Coronary artery (tissue), 2 donors: ENCODE measurements at regions not wholly inside any gene's neighbourhood (a gene's known extent, or its start where the extent isn't known, plus 50 kb on each side); places are given as distances from the start of the nearest gene placed in this dataset.
"Not testable (repeated sequence)": the region's sequence is repeated elsewhere in the genome, so short reads cannot be mapped to it uniquely, and the experiment has no call there.

Source experiments
- DNase-seq: peaks from one replicate; pipeline ENCODE4 v3.0.0-alpha.2; 2017; ENCODE audit warnings: low spot score
- H3K27ac ChIP-seq, 2 donors: fragments of 200-600 bp; sonication (generic); one replicate each; pipeline ENCODE4 v1.5.1; 2016 to 2019
- H3K4me3 ChIP-seq: fragments of 200-600 bp; sonication (generic); 2 replicates; pipeline ENCODE4 v1.5.1; 2016; ENCODE audit warnings: mild to moderate bottlenecking, moderate library complexity
- TF ChIP-seq, protein P1 (sequence below): fragments of 200-600 bp; sonication (generic); IDR thresholded peaks from one replicate; pipeline ENCODE4 v1.5.1; 2019; ENCODE audit warnings: antibody characterized with exemption

DNA sequence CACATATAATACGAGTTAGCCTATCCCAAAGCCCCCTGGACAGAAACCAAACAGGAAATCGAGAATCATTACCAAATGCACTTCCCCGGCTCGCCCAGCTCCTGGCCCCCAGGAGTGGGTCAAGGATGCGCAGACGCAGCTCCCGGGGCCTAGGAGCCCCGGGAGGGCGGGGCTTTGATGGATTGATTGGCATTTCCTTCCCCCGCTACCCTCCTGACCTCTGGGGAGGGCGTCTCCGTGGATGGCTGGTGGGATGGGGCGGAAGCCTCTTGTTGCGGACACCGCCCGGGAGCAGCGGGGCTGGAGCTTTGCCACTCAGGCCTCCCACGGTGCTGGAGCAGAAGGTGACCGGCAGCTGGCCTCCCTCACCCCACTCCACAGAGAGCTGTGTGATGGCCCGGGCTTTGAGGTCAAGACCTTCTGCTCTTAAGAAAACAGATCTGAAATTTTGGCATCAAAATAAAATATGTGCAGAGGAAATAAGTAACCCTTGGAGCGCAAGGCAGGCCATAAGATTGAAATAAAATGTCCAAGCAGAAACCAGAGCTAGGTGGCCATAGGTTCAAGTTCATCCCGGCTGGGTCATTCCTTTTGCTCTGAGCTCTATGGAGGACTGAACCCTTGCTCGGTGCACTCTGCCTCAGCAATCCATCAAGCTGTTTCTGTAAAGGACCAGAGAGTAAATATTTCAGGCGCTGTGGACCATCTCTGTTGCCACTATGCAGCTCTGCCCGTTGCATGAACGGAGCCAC is 262.3 kb downstream of the SOX9 start:
- Histone ChIP-seq H3K27ac (no peak overlapping the region), H3K4me3 (no peak overlapping the region)
- no peak for DNase-seq
- TF ChIP-seq, protein P1, sequence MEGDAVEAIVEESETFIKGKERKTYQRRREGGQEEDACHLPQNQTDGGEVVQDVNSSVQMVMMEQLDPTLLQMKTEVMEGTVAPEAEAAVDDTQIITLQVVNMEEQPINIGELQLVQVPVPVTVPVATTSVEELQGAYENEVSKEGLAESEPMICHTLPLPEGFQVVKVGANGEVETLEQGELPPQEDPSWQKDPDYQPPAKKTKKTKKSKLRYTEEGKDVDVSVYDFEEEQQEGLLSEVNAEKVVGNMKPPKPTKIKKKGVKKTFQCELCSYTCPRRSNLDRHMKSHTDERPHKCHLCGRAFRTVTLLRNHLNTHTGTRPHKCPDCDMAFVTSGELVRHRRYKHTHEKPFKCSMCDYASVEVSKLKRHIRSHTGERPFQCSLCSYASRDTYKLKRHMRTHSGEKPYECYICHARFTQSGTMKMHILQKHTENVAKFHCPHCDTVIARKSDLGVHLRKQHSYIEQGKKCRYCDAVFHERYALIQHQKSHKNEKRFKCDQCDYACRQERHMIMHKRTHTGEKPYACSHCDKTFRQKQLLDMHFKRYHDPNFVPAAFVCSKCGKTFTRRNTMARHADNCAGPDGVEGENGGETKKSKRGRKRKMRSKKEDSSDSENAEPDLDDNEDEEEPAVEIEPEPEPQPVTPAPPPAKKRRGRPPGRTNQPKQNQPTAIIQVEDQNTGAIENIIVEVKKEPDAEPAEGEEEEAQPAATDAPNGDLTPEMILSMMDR, result no peak

- DNase-seq, result no peak
- TF ChIP-seq, protein P1, result no peak
- H3K27ac ChIP-seq, result no peak overlapping the region
These were observed 264.7 kb downstream of the SOX9 start for GRCh38 chr17:72385475-72385874.

GRCh38 chr17:72386173-72386572 is 265.4 kb downstream of the SOX9 start:
- not testable (repeated sequence) for DNase-seq, H3K4me3 ChIP-seq, H3K27ac ChIP-seq

More at GRCh38 chr17:72385475-72385874, 264.7 kb downstream of the SOX9 start:
- no peak overlapping the region for H3K4me3 ChIP-seq

GRCh38 chr17:72386619-72387237 is 265.9 kb downstream of the SOX9 start:
- no peak overlapping the region for H3K27ac ChIP-seq
- no peak for DNase-seq
- TF ChIP-seq, protein P1, result no peak
- no peak overlapping the region for H3K4me3 ChIP-seq

DNA sequence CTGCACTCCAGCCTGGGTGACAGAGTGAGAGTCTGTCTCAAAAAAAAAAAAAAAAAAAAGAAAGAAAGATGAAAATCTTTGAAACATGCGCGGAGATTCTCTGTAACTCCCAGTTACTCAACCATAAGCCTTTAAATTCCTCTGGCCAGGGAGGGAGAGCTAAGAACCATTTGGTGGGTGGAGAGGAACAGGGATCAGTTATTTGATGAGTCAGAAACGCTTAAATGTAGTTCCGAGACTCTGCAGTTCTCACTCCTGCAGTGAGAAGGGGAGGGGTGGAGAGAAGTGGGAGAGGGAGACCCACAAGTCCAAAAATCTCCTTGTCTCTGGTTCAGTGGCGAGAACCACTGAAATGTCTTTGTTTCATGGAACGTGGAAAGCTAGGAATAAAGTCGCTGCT is 266.7 kb downstream of the SOX9 start:
- Histone ChIP-seq H3K4me3 (no peak overlapping the region), H3K27ac (no peak overlapping the region)
- TF ChIP-seq, protein P1, result no peak
- no peak for DNase-seq

- DNase-seq, result no peak
- TF ChIP-seq, protein P1, result no peak
- Histone ChIP-seq H3K4me3 (no peak overlapping the region), H3K27ac (no peak overlapping the region)
These were observed 267.1 kb downstream of the SOX9 start for GRCh38 chr17:72387969-72388368.

DNA sequence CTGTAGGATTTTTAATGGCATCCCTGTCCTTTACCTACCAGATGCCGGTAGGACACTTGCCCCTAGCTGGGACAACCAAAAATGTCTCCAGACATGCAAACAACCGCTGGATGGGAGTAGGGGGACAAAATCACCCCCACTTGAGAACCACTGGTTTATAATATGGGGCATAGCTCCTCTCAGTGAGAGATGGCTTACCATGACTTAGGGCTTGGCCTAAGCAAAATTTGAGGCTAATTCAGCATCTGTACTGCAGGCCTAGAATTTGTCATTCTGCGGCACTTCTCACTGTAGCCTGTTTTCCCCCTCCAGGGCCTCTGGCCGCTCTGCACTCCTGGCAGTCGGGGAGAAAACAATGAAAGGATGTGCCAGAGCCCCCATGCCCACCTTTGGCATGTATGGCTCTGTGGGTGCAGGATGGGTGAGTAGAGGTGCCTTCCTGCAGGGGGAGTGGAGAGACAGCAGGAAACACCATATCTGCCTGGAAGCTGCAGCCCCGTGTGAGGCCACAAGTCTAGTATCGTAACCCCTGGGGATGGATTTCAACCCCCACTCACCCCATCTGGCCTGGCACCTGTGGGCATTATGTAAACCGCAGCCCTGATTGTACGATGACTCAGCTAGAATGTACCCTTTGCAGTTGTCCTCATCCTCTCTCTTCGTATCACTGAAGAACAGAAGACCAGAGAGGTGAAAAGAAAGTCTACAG is 268.1 kb downstream of the SOX9 start:
- Histone ChIP-seq H3K27ac (no peak overlapping the region), H3K4me3 (no peak overlapping the region)
- TF ChIP-seq, protein P1, result no peak
- no peak for DNase-seq
